Thoracic aorta (tissue), 2 donors: ENCODE measurements at regions not wholly inside any gene's neighbourhood (a gene's known extent, or its start where the extent isn't known, plus 50 kb on each side); places are given as distances from the start of the nearest gene placed in this dataset.
"Not testable (repeated sequence)": the region's sequence is repeated elsewhere in the genome, so short reads cannot be mapped to it uniquely, and the experiment has no call there.

ENCODE experiments used
- ATAC-seq: fragments of 150-250 bp; one replicate; pipeline ENCODE4 v1.8.0; 2017; ENCODE audit warnings: low read depth; ENCODE audit not compliant: insufficient number of reproducible peaks, low FRiP score
- DNase-seq: peaks from one replicate; pipeline ENCODE4 v3.0.0-alpha.2; 2020; ENCODE audit warnings: low spot score
- H3K27ac ChIP-seq, 2 donors: fragments of 200-600 bp; sonication (generic); 1 replicate in 1 of 2; 2 replicates in 1 of 2; pipeline ENCODE4 v1.5.1; 2016; ENCODE audit warnings: mild to moderate bottlenecking in 2 of 2, moderate library complexity in 2 of 2
- H3K27me3 ChIP-seq: fragments of 200-600 bp; sonication (generic); replicated peaks from 2 replicates; pipeline ENCODE4 v1.6.0; 2016; ENCODE audit warnings: mild to moderate bottlenecking; ENCODE audit not compliant: insufficient read depth
- H3K36me3 ChIP-seq: fragments of 200-600 bp; sonication (generic); one replicate; pipeline ENCODE4 v1.5.1; 2016
- H3K4me1 ChIP-seq, 2 donors: fragments of 200-600 bp; sonication (generic); 1 replicate in 1 of 2; 2 replicates in 1 of 2; pipeline versions ENCODE4 v1.5.1 to v1.6.0; 2016; ENCODE audit warnings: low read depth in 2 of 2, mild to moderate bottlenecking in 1 of 2; ENCODE audit not compliant: control insufficient read depth in 1 of 2
- H3K4me3 ChIP-seq: fragments of 200-600 bp; sonication (generic); 2 replicates; pipeline ENCODE4 v1.5.1; 2016; ENCODE audit warnings: mild to moderate bottlenecking
- H3K9me3 ChIP-seq: fragments of 200-600 bp; sonication (generic); 2 replicates; pipeline ENCODE4 v1.5.1; 2016
- CTCF ChIP-seq: fragments of 200-600 bp; sonication (generic); IDR thresholded peaks from one replicate; pipeline ENCODE4 v1.5.1; 2019; ENCODE audit warnings: antibody characterized with exemption

DNA sequence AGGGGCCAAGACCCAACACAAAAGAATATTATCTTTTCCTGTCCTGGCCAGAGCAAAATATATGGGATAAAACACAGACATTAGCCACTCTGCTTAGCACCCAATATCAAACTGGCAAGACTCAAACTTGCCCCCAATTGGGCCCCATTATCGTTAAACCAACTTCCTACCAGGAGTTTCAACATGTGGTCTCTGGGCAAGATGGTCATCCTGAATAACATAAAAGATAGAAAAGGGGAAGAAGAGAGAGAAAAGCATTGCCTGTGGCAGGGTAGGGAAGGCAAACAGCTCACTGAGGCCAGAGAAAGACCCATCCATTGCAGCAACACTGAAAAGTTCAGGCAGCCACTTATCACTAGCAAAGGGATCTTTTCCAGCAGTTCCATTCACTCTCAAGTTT is 502.1 kb downstream of the KIF2B start:
- TF ChIP-seq CTCF: no peak
- H3K27me3 ChIP-seq: no peaks in the 10 kb centered on the region
- H3K36me3 ChIP-seq: no peaks in the 10 kb centered on the region
- DNase-seq (no peak), ATAC-seq (no peak)
- no peaks in the 10 kb centered on the region for H3K4me1 ChIP-seq
- no peak overlapping the region for H3K4me3 ChIP-seq
- no peaks in the 10 kb centered on the region for H3K9me3 ChIP-seq
- H3K27ac ChIP-seq: no peak overlapping the region

- Histone ChIP-seq H3K4me3 (no peak overlapping the region), H3K27ac (no peak overlapping the region), H3K4me1 (no peaks in the 10 kb centered on the region), H3K9me3 (no peaks in the 10 kb centered on the region), H3K27me3 (no peaks in the 10 kb centered on the region), H3K36me3 (no peaks in the 10 kb centered on the region)
- no peak for TF ChIP-seq CTCF
- ATAC-seq (no peak), DNase-seq (no peak)
Observed at GRCh38 chr17:54339731-54340130, 517.0 kb downstream of the KIF2B start.

DNA sequence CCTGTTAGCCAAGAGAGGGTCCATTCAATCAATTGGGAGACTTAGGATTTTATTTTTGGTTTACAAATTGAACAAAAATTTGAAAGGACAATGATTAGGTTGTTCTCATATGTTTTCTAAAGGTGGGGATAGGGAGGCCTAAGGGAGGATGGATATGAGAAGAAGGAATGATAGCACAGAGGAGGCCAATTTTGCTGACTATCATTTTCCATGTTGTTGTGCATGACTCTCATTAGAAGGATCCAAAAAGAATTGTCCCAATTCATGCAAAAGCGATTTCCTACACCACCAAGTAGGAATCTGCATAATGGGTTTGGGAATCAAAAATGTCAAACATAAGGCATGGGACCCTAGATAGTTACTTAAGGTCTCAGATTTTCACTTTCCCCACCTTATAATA is 524.8 kb downstream of the KIF2B start:
- no peak for ATAC-seq

GRCh38 chr17:54348234-54348633 is 525.5 kb downstream of the KIF2B start:
- H3K27ac ChIP-seq: no peak overlapping the region
- H3K36me3 ChIP-seq: no peaks in the 10 kb centered on the region
- no peaks in the 10 kb centered on the region for H3K9me3 ChIP-seq
- DNase-seq (no peak), ATAC-seq (no peak)
- no peak overlapping the region for H3K4me3 ChIP-seq
- no peaks in the 10 kb centered on the region for H3K4me1 ChIP-seq
- H3K27me3 ChIP-seq: no peaks in the 10 kb centered on the region
- TF ChIP-seq CTCF: no peak

More for the DNA sequence above, 524.8 kb downstream of the KIF2B start:
- no peaks in the 10 kb centered on the region for H3K36me3 ChIP-seq
- H3K27me3 ChIP-seq: no peaks in the 10 kb centered on the region
- no peak overlapping the region for H3K4me3 ChIP-seq
- H3K9me3 ChIP-seq: no peaks in the 10 kb centered on the region
- DNase-seq: no peak
- no peak overlapping the region for H3K27ac ChIP-seq
- H3K4me1 ChIP-seq: no peaks in the 10 kb centered on the region
- TF ChIP-seq CTCF: no peak

DNA sequence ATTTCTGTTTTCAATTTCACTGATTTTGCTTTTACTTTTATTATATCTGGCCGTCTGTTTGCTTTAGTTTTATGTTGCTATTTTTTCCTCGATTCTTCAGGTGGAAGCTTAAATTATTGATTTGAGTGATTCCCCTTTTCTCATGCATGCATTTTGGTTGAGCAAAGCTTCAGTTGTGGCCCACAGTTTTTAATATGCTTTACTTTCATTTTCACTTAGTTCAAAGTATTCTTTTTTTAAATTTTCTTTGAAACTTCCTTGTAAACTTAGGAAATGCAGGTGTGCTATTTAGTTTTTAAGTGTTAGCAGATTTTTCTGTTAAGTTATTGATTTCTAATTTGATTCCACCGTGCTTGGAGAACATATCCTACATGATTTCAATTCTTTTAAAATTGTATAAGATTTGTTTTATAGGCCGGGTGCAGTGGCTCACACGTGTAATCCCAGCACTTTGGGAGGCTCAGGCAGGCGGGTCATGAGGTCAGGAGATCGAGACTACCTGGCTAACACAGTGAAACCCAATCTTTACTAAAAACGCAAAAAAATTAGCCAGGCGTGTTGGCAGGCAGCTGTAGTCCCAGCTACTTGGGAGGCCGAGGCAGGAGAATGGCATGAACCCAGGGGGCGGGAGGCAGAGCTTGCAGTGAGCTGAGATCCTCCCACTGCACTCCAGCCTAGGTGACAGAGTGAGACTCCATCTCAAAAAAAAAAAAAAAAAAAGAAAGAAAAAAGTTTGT is 531.2 kb downstream of the KIF2B start:
- no peak for TF ChIP-seq CTCF
- Histone ChIP-seq H3K4me1 (no peaks in the 10 kb centered on the region), H3K9me3 (no peaks in the 10 kb centered on the region), H3K4me3 (no peak overlapping the region), H3K27ac (no peak overlapping the region), H3K27me3 (no peaks in the 10 kb centered on the region), H3K36me3 (no peaks in the 10 kb centered on the region)
- ATAC-seq (no peak), DNase-seq (no peak)

DNA sequence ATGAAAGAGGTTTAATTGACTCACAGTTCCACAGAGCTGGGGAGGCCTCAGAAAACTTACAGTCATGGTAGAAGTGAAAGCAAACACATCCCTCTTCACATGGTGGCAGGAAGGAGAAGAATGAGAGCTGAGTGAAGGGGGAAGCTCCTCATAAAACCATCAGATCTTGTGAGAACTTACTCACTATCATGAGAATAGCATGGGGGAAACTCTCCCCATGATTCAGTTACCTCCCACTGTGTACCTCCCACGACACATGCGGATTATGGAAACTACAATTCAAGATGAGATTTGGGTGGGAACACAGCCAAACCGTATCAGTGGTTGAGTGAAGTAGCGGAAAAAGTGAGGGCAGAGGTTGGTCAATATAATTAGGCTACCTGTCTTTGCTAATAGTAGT is 538.3 kb downstream of the KIF2B start:
- H3K4me1 ChIP-seq, H3K27me3 ChIP-seq, H3K27ac ChIP-seq, H3K9me3 ChIP-seq, H3K36me3 ChIP-seq, ATAC-seq, H3K4me3 ChIP-seq, DNase-seq: not testable (repeated sequence)
